Karpas-422 (cell line): ENCODE measurements at regions not wholly inside any gene's neighbourhood (a gene's known extent, or its start where the extent isn't known, plus 50 kb on each side); places are given as distances from the start of the nearest gene placed in this dataset.

ENCODE experiments used
- DNase-seq: peaks from one replicate; pipeline ENCODE4 v3.0.0-alpha.2; 2015
- H2AFZ ChIP-seq: fragments of 200-600 bp; sonication (generic); 2 replicates; pipeline ENCODE4 v1.6.1; 2014; ENCODE audit warnings: antibody characterized with exemption, low read length, mixed read lengths
- H3K27ac ChIP-seq: fragments of 200-600 bp; sonication (generic); 2 replicates; pipeline ENCODE4 v1.5.1; 2014; ENCODE audit warnings: mild to moderate bottlenecking, low read length, moderate library complexity
- H3K27me3 ChIP-seq: fragments of 200-600 bp; sonication (generic); 2 replicates; pipeline ENCODE4 v1.6.1; 2014; ENCODE audit warnings: low read length, mixed read lengths
- H3K36me3 ChIP-seq: fragments of 200-600 bp; sonication (generic); 2 replicates; pipeline ENCODE4 v1.6.1; 2014; ENCODE audit warnings: low read length, mixed read lengths; ENCODE audit not compliant: insufficient read depth
- H3K4me1 ChIP-seq: fragments of 200-600 bp; sonication (generic); 2 replicates; pipeline ENCODE4 v1.6.1; 2014; ENCODE audit warnings: mild to moderate bottlenecking, low read length, mixed read lengths
- H3K4me2 ChIP-seq: fragments of 200-600 bp; sonication (generic); 2 replicates; pipeline ENCODE4 v1.6.1; 2014; ENCODE audit warnings: low read length, low read depth, mild to moderate bottlenecking; ENCODE audit not compliant: poor library complexity, severe bottlenecking
- H3K4me3 ChIP-seq: fragments of 200-600 bp; sonication (generic); 2 replicates; pipeline ENCODE4 v1.5.1; 2014; ENCODE audit warnings: mild to moderate bottlenecking, antibody characterized with exemption, low read length, mixed read lengths
- H3K79me2 ChIP-seq: fragments of 200-600 bp; sonication (generic); 2 replicates; pipeline ENCODE4 v1.6.1; 2014; ENCODE audit warnings: mild to moderate bottlenecking, low read length, mixed read lengths
- H3K9ac ChIP-seq: fragments of 200-600 bp; sonication (generic); 2 replicates; pipeline ENCODE4 v1.6.0; 2014; ENCODE audit warnings: low read length
- H3K9me2 ChIP-seq: fragments of 200-600 bp; sonication (generic), shearing (Covaris generic); replicated peaks from 2 replicates; pipeline ENCODE4 v1.6.0; 2014; ENCODE audit warnings: mild to moderate bottlenecking, low read length, moderate library complexity; ENCODE audit not compliant: insufficient read depth
- H3K9me3 ChIP-seq: fragments of 300-700, 200-600 bp; sonication (generic); 2 replicates; pipeline ENCODE4 v1.6.1; 2014; ENCODE audit warnings: low read length, mixed read lengths
- H4K20me1 ChIP-seq: fragments of 200-600 bp; sonication (generic); 2 replicates; pipeline ENCODE4 v1.6.1; 2014; ENCODE audit warnings: mild to moderate bottlenecking, antibody characterized with exemption, low read length, low read depth; ENCODE audit not compliant: insufficient read depth

DNA sequence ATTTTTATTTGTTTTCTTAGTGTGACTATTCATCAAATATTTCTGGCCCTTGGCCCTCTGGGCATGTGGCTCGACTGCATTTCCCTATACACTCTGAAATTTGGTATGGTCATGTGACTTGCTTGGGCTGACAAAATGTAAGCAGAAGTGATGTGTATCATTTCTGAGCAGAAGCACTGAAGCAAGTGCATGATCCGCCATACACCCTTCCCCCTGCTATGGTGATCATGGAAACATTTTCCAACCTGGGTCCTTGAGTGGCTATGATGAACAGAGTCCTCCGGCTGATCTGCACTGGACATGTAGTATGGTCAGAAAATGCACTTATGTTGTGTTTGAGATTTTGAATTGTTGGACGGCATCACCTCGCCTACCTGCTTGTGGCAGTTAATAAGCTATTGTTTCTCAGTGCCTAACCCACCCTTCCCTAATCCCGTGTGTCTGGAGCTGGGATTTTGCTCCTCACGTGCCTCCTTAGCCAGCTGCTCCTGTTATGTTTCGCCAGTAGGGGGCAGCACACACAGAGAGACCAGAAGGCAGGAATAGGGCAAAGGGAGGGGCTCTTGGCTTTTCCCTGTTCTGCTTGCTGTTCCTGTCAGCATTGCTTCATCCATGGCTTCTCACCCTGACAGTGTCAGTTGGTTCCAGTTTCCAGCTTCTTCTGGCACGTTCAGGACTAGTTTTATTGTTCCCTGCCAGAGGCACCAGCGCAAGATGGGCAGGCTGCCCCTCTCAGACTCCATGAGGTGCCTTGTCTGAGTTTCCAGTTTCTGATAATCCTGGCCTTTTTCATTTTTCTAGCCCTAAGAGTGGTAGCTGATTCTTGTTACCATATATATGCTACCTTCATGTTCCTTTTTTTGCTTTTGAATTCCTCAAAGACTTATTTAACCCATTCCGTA lies 207.4 kb downstream of the ARL6IP6 start:
- H2AFZ ChIP-seq: no peak overlapping the region
- peak; percentile 85 for DNase-seq

GRCh38 chr2:152924722-152925121 lies 206.3 kb downstream of the ARL6IP6 start:
- H3K27me3 ChIP-seq: no peaks in the 10 kb centered on the region
- no peaks in the 10 kb centered on the region for H3K9me3 ChIP-seq
- H3K4me1 ChIP-seq: no peaks in the 10 kb centered on the region
- H3K79me2 ChIP-seq: no peaks in the 10 kb centered on the region
- no peaks in the 10 kb centered on the region for H3K36me3 ChIP-seq
- no peaks in the 10 kb centered on the region for H3K9me2 ChIP-seq
- no peaks in the 10 kb centered on the region for H4K20me1 ChIP-seq
- no peak overlapping the region for H3K4me2 ChIP-seq
- H3K4me3 ChIP-seq: no peak overlapping the region
- no peak overlapping the region for H2AFZ ChIP-seq
- H3K27ac ChIP-seq: no peak overlapping the region
- no peak for DNase-seq
- H3K9ac ChIP-seq: no peak overlapping the region

More for the DNA sequence above, 207.4 kb downstream of the ARL6IP6 start:
- no peaks in the 10 kb centered on the region for H3K9me3 ChIP-seq
- H3K79me2 ChIP-seq: no peaks in the 10 kb centered on the region
- no peaks in the 10 kb centered on the region for H3K27me3 ChIP-seq
- no peaks in the 10 kb centered on the region for H3K9me2 ChIP-seq
- no peak overlapping the region for H3K4me3 ChIP-seq
- H3K4me1 ChIP-seq: no peaks in the 10 kb centered on the region
- no peak overlapping the region for H3K4me2 ChIP-seq
- no peaks in the 10 kb centered on the region for H4K20me1 ChIP-seq
- no peaks in the 10 kb centered on the region for H3K36me3 ChIP-seq
- H3K27ac ChIP-seq: no peak overlapping the region
- H3K9ac ChIP-seq: no peak overlapping the region

- Histone ChIP-seq H3K27me3 (no peaks in the 10 kb centered on the region), H3K27ac (no peak overlapping the region), H3K9me2 (no peaks in the 10 kb centered on the region), H2AFZ (no peak overlapping the region), H3K4me3 (no peak overlapping the region), H3K79me2 (no peaks in the 10 kb centered on the region), H3K9me3 (no peaks in the 10 kb centered on the region), H3K36me3 (no peaks in the 10 kb centered on the region), H3K9ac (no peak overlapping the region), H3K4me2 (no peak overlapping the region), H3K4me1 (no peaks in the 10 kb centered on the region), H4K20me1 (no peaks in the 10 kb centered on the region)
- DNase-seq: no peak
Observed at GRCh38 chr2:152924219-152924618, 205.8 kb downstream of the ARL6IP6 start.

- Histone ChIP-seq H2AFZ (no peak overlapping the region), H3K36me3 (no peaks in the 10 kb centered on the region), H3K4me3 (no peak overlapping the region), H3K27ac (no peak overlapping the region), H3K9ac (no peak overlapping the region), H4K20me1 (no peaks in the 10 kb centered on the region), H3K9me3 (no peaks in the 10 kb centered on the region), H3K27me3 (no peaks in the 10 kb centered on the region), H3K4me2 (no peak overlapping the region), H3K79me2 (no peaks in the 10 kb centered on the region), H3K4me1 (no peaks in the 10 kb centered on the region), H3K9me2 (no peaks in the 10 kb centered on the region)
- DNase-seq: no peak
Observed at GRCh38 chr2:152920846-152921245, 202.4 kb downstream of the ARL6IP6 start.

DNA sequence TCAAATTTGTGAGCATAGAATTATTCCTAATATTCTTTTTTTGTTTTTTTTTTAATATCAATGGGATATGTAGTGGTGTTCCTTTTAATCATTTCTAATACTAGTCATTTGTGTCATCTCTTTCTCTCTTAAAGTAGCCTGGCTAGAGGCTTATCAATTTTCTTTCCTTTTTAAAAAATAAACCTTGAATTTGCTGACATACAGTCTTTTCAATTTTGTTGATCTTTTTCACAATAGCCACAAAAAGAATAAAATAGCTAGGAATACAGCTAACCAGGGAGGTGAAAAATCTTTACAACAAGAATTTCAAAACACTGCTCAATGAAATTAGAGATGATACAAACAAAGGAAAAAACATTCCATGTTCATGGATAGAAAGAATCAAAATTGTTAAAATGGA lies 192.6 kb downstream of the ARL6IP6 start:
- Histone ChIP-seq H3K9me3 (no peaks in the 10 kb centered on the region), H3K27ac (no peak overlapping the region), H4K20me1 (no peaks in the 10 kb centered on the region), H3K79me2 (no peaks in the 10 kb centered on the region), H3K4me2 (no peak overlapping the region), H2AFZ (no peak overlapping the region), H3K27me3 (no peaks in the 10 kb centered on the region), H3K9ac (no peak overlapping the region), H3K4me3 (no peak overlapping the region), H3K36me3 (no peaks in the 10 kb centered on the region), H3K4me1 (no peaks in the 10 kb centered on the region), H3K9me2 (no peaks in the 10 kb centered on the region)
- no peak for DNase-seq

- Histone ChIP-seq H3K79me2 (no peaks in the 10 kb centered on the region), H3K27ac (no peak overlapping the region), H4K20me1 (no peaks in the 10 kb centered on the region), H3K4me1 (no peaks in the 10 kb centered on the region), H2AFZ (no peak overlapping the region), H3K9ac (no peak overlapping the region), H3K9me3 (no peaks in the 10 kb centered on the region), H3K27me3 (no peaks in the 10 kb centered on the region), H3K36me3 (no peaks in the 10 kb centered on the region), H3K4me3 (no peak overlapping the region), H3K4me2 (no peak overlapping the region), H3K9me2 (no peaks in the 10 kb centered on the region)
- no peak for DNase-seq
Observed at GRCh38 chr2:152907046-152907445, 188.6 kb downstream of the ARL6IP6 start.

DNA sequence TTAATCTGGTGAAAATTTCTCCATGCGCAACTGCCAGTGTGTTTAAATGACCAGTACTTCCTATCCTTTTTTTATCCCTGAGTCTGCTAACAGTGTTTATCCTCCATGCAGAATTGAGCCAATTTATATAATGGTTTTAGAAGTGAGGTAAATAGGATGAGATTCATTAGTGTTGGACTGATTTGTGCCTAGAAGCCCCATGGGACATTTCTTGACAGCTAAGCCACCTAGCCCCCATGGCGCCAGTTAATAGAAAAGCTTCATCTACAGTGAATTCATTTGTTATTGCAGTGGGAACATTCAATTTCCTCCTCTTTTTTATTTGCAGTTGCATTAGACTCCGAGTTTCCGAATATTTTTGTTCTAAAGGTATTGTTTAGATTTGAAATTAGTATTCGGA lies 175.6 kb downstream of the ARL6IP6 start:
- H3K27me3 ChIP-seq: no peaks in the 10 kb centered on the region
- H3K79me2 ChIP-seq: no peaks in the 10 kb centered on the region
- H3K27ac ChIP-seq: no peak overlapping the region
- H3K9me3 ChIP-seq: no peaks in the 10 kb centered on the region
- no peak overlapping the region for H3K4me3 ChIP-seq
- DNase-seq: no peak
- no peaks in the 10 kb centered on the region for H3K36me3 ChIP-seq
- H4K20me1 ChIP-seq: no peaks in the 10 kb centered on the region
- no peak overlapping the region for H2AFZ ChIP-seq
- H3K4me1 ChIP-seq: no peaks in the 10 kb centered on the region
- no peak overlapping the region for H3K9ac ChIP-seq
- no peaks in the 10 kb centered on the region for H3K9me2 ChIP-seq
- H3K4me2 ChIP-seq: no peak overlapping the region

GRCh38 chr2:152890736-152891135 lies 172.3 kb downstream of the ARL6IP6 start:
- Histone ChIP-seq H3K79me2 (no peaks in the 10 kb centered on the region), H3K9me2 (no peaks in the 10 kb centered on the region), H3K9ac (no peak overlapping the region), H3K4me3 (no peak overlapping the region), H3K36me3 (no peaks in the 10 kb centered on the region), H2AFZ (no peak overlapping the region), H3K27ac (no peak overlapping the region), H3K4me2 (no peak overlapping the region), H3K9me3 (no peaks in the 10 kb centered on the region), H4K20me1 (no peaks in the 10 kb centered on the region), H3K4me1 (no peaks in the 10 kb centered on the region), H3K27me3 (no peaks in the 10 kb centered on the region)
- no peak for DNase-seq
